ENCODE measurements at regions not wholly inside any gene's neighbourhood (a gene's known extent, or its start where the extent isn't known, plus 50 kb on each side); places are given as distances from the start of the nearest gene placed in this dataset.

GRCh38 chr2:189293164-189293563, 113.6 kb upstream of the COL5A2 start:
- TF ChIP-seq CTCF (IDR thresholded peaks at IDR 0.05), result no peak
- no peak for TF ChIP-seq TCF7L2 (IDR thresholded peaks at IDR 0.05; ENCODE audit: low read depth, low read length)
- no peak for TF ChIP-seq POLR2AphosphoS5 (IDR thresholded peaks at IDR 0.05; ENCODE audit: low read depth, low read length)
- no peak for TF ChIP-seq SIN3A (IDR thresholded peaks at IDR 0.05; ENCODE audit: borderline replicate concordance, insufficient read depth, low read depth, low read length)

Data from Panc1 (cell line).